Vagina (tissue), 2 donors: ENCODE measurements at regions not wholly inside any gene's neighbourhood (a gene's known extent, or its start where the extent isn't known, plus 50 kb on each side); places are given as distances from the start of the nearest gene placed in this dataset.

Experiments used
- POLR2A ChIP-seq, 2 donors: fragments of 450-650 bp; IDR thresholded peaks; one replicate each; pipeline ENCODE4 v1.6.1; 2017; ENCODE audit warnings: antibody characterized with exemption in 2 of 2, mild to moderate bottlenecking in 2 of 2, moderate library complexity in 2 of 2
- TF ChIP-seq, protein P1 (sequence below), 3 experiments: fragments of 450-650 bp in 2 of 3; fragments of 200-600 bp in 1 of 3; sonication (generic) in 1 of 3; IDR thresholded peaks; one replicate each; pipeline ENCODE4 v1.5.1; 2017 to 2019; ENCODE audit warnings: antibody characterized with exemption in 3 of 3, mild to moderate bottlenecking in 2 of 3, moderate library complexity in 2 of 3

DNA sequence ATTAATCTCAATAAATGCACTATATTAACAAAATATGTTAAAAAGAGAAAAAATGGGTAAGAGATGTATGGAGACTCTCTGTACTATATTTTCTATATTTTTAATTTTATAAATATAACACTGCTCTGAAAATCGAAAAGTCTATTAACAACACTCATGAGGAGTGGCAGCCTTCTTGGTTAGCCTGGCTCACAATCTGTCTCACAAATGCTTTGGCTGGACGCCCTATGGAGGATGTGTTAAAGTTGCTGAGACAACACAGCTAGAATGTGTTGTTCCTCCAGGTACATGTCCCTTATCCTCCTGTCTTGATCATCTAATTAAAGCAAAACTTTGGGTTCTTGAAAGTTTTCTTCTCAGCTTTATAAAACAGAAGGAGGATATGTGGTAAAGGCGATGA, 396.6 kb upstream of the PCDH20 start:
- TF ChIP-seq, protein P1, sequence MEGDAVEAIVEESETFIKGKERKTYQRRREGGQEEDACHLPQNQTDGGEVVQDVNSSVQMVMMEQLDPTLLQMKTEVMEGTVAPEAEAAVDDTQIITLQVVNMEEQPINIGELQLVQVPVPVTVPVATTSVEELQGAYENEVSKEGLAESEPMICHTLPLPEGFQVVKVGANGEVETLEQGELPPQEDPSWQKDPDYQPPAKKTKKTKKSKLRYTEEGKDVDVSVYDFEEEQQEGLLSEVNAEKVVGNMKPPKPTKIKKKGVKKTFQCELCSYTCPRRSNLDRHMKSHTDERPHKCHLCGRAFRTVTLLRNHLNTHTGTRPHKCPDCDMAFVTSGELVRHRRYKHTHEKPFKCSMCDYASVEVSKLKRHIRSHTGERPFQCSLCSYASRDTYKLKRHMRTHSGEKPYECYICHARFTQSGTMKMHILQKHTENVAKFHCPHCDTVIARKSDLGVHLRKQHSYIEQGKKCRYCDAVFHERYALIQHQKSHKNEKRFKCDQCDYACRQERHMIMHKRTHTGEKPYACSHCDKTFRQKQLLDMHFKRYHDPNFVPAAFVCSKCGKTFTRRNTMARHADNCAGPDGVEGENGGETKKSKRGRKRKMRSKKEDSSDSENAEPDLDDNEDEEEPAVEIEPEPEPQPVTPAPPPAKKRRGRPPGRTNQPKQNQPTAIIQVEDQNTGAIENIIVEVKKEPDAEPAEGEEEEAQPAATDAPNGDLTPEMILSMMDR (IDR thresholded peaks at IDR 0.05), result no peak
- TF ChIP-seq POLR2A (IDR thresholded peaks at IDR 0.05), result no peak
